Tibial nerve (tissue), 4 donors: ENCODE measurements at regions not wholly inside any gene's neighbourhood (a gene's known extent, or its start where the extent isn't known, plus 50 kb on each side); places are given as distances from the start of the nearest gene placed in this dataset.
A peak's percentile ranks its signal among the peaks of the same experiment; 100 is the strongest.

Experiments used
- DNase-seq, 2 donors: peaks; one replicate each; pipeline ENCODE4 v3.0.0-alpha.2; 2019; ENCODE audit warnings: low spot score in 2 of 2
- H3K27ac ChIP-seq, 4 donors: fragments of 200-600 bp; sonication (generic) in 3 of 4; one replicate each; pipeline ENCODE4 v1.5.1; 2017 to 2019; ENCODE audit warnings: mild to moderate bottlenecking in 1 of 4
- H3K27me3 ChIP-seq, 2 donors: fragments of 200-600 bp; sonication (generic) in 1 of 2; one replicate each; pipeline versions ENCODE4 v1.5.1 to v1.6.0; 2017 to 2019
- H3K36me3 ChIP-seq, 3 donors: fragments of 200-600 bp; sonication (generic); one replicate each; pipeline ENCODE4 v1.5.1; 2018 to 2019
- H3K4me1 ChIP-seq, 4 donors: fragments of 200-600 bp; sonication (generic) in 3 of 4; one replicate each; pipeline ENCODE4 v1.5.1; 2017 to 2019
- H3K4me3 ChIP-seq, 4 donors: fragments of 200-600 bp; sonication (generic) in 3 of 4; one replicate each; pipeline ENCODE4 v1.5.1; 2017 to 2019; ENCODE audit warnings: mild to moderate bottlenecking in 1 of 4, moderate library complexity in 1 of 4
- H3K9me3 ChIP-seq, 4 donors: fragments of 200-600 bp; sonication (generic) in 3 of 4; one replicate each; pipeline ENCODE4 v1.5.1; 2017 to 2019
- EP300 ChIP-seq, 2 donors: sonication (generic); formaldehyde crosslinking; IDR thresholded peaks; one replicate each; pipeline ENCODE4 v1.6.1; 2017; ENCODE audit warnings: antibody characterized with exemption in 2 of 2, mild to moderate bottlenecking in 1 of 2
- POLR2A ChIP-seq, 2 donors: fragments of 450-650 bp; IDR thresholded peaks; one replicate each; pipeline ENCODE4 v1.6.1; 2017; ENCODE audit warnings: antibody characterized with exemption in 2 of 2, mild to moderate bottlenecking in 2 of 2, moderate library complexity in 2 of 2
- whole genome bisulfite sequencing, 2 donors: methylation state at CpG; one replicate each; pipeline ENCODE4 v1.1.5; 2018; 5-methylcytosine and 5-hydroxymethylcytosine counted together
- TF ChIP-seq, protein P1 (sequence below), 5 experiments: fragments of 200-600 bp in 3 of 5; fragments of 450-650 bp in 2 of 5; sonication (generic) in 3 of 5; IDR thresholded peaks; one replicate each; pipeline ENCODE4 v1.5.1; 2016 to 2019; ENCODE audit warnings: antibody characterized with exemption in 5 of 5, mild to moderate bottlenecking in 3 of 5, moderate library complexity in 2 of 5

GRCh38 chr6:110537208-110538123 lies 61.1 kb upstream of the SLC22A16 start:
- 55 to 56% methylated on average over 8 of the region's 8 CpGs for WGBS, 2 donors
- H3K4me3 ChIP-seq: no peak overlapping the region
- H3K27ac ChIP-seq: peak overlapping the region; percentile 55 to 85 (median 68)
- H3K9me3 ChIP-seq: no peaks in the 10 kb centered on the region
- no peaks in the 10 kb centered on the region for H3K27me3 ChIP-seq
- TF ChIP-seq EP300 (IDR thresholded peaks at IDR 0.05) (peak; percentile 87), POLR2A (IDR thresholded peaks at IDR 0.05) (no peak)
- TF ChIP-seq, protein P1, sequence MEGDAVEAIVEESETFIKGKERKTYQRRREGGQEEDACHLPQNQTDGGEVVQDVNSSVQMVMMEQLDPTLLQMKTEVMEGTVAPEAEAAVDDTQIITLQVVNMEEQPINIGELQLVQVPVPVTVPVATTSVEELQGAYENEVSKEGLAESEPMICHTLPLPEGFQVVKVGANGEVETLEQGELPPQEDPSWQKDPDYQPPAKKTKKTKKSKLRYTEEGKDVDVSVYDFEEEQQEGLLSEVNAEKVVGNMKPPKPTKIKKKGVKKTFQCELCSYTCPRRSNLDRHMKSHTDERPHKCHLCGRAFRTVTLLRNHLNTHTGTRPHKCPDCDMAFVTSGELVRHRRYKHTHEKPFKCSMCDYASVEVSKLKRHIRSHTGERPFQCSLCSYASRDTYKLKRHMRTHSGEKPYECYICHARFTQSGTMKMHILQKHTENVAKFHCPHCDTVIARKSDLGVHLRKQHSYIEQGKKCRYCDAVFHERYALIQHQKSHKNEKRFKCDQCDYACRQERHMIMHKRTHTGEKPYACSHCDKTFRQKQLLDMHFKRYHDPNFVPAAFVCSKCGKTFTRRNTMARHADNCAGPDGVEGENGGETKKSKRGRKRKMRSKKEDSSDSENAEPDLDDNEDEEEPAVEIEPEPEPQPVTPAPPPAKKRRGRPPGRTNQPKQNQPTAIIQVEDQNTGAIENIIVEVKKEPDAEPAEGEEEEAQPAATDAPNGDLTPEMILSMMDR (IDR thresholded peaks at IDR 0.05): no peak
- H3K4me1 ChIP-seq: peaks cover 0 to 46% (median 6%) of the 10 kb centered on the region in 4 donors
- no peak for DNase-seq
- H3K36me3 ChIP-seq: no peaks in the 10 kb centered on the region

GRCh38 chr6:110534731-110535492 lies 58.5 kb upstream of the SLC22A16 start:
- H3K4me3 ChIP-seq: no peak overlapping the region
- H3K4me1 ChIP-seq: peaks cover 0 to 46% (median 5%) of the 10 kb centered on the region in 4 donors
- no peak for TF ChIP-seq POLR2A (IDR thresholded peaks at IDR 0.05)
- TF ChIP-seq, protein P1 (IDR thresholded peaks at IDR 0.05): peak in 2 of 5 experiments; percentile 15 to 44
- TF ChIP-seq EP300 (IDR thresholded peaks at IDR 0.05): no peak
- peak; percentile 41 to 46 for DNase-seq
- no peaks in the 10 kb centered on the region for H3K9me3 ChIP-seq
- 49 to 54% methylated on average over 3 of the region's 3 CpGs for WGBS, 2 donors
- H3K27ac ChIP-seq: peak overlapping the region in 3 of 4 donors; percentile 43 to 83 (median 72)
- H3K27me3 ChIP-seq: no peaks in the 10 kb centered on the region
- H3K36me3 ChIP-seq: no peaks in the 10 kb centered on the region

- Histone ChIP-seq H3K36me3 (no peaks in the 10 kb centered on the region), H3K27me3 (no peaks in the 10 kb centered on the region), H3K4me3 (no peak overlapping the region), H3K4me1 (peaks cover 0 to 65% (median 3%) of the 10 kb centered on the region in 4 donors), H3K27ac (peak overlapping the region; percentile 12 to 83 (median 60)), H3K9me3 (no peaks in the 10 kb centered on the region)
- TF ChIP-seq POLR2A (IDR thresholded peaks at IDR 0.05) (no peak), EP300 (IDR thresholded peaks at IDR 0.05) (peak in 1 of 2 donors; percentile 26)
- TF ChIP-seq, protein P1 (IDR thresholded peaks at IDR 0.05): no peak
- 23 to 35% methylated on average over 1 of the region's 1 CpG for WGBS, 2 donors
- DNase-seq: no peak
These were observed 56.0 kb upstream of the SLC22A16 start for GRCh38 chr6:110532431-110532830.

GRCh38 chr6:110530671-110531070 lies 54.3 kb upstream of the SLC22A16 start:
- no peak for DNase-seq
- Histone ChIP-seq H3K9me3 (no peaks in the 10 kb centered on the region), H3K27me3 (no peaks in the 10 kb centered on the region), H3K27ac (peak overlapping the region in 2 of 4 donors; percentile 72 to 83), H3K4me1 (peaks cover 0 to 47% (median 2%) of the 10 kb centered on the region in 4 donors), H3K36me3 (no peaks in the 10 kb centered on the region), H3K4me3 (no peak overlapping the region)
- WGBS, 2 donors: 79 to 82% methylated on average over 2 of the region's 2 CpGs
- TF ChIP-seq POLR2A (IDR thresholded peaks at IDR 0.05) (no peak), EP300 (IDR thresholded peaks at IDR 0.05) (no peak)
- TF ChIP-seq, protein P1 (IDR thresholded peaks at IDR 0.05): no peak
